Body of pancreas (tissue), 4 donors: ENCODE measurements at regions not wholly inside any gene's neighbourhood (a gene's known extent, or its start where the extent isn't known, plus 50 kb on each side); places are given as distances from the start of the nearest gene placed in this dataset.

ENCODE experiments used
- ATAC-seq: fragments of 150-250 bp; one replicate; pipeline ENCODE4 v1.9.1; 2016
- DNase-seq, 4 donors: peaks; one replicate each; pipeline ENCODE4 v3.0.0-alpha.2; 2019
- H3K27ac ChIP-seq, 4 donors: fragments of 200-600 bp; sonication (generic); 1 replicate in 3 of 4; 2 replicates in 1 of 4; pipeline versions ENCODE4 v1.5.1 to v1.6.1; 2016 to 2019; ENCODE audit warnings: mild to moderate bottlenecking in 1 of 4, mixed read lengths in 1 of 4, moderate library complexity in 1 of 4
- H3K27me3 ChIP-seq, 2 donors: fragments of 200-600 bp; sonication (generic); one replicate each; pipeline ENCODE4 v1.6.0; 2016; ENCODE audit warnings: mild to moderate bottlenecking in 1 of 2
- H3K36me3 ChIP-seq, 2 donors: fragments of 200-600 bp; sonication (generic); replicated peaks in 1 of 2; 2 replicates each; pipeline ENCODE4 v1.5.1; 2016; ENCODE audit warnings: low read depth in 2 of 2; ENCODE audit not compliant: insufficient read depth in 1 of 2
- H3K4me1 ChIP-seq: fragments of 200-600 bp; sonication (generic); one replicate; pipeline ENCODE4 v1.6.0; 2016
- H3K4me3 ChIP-seq, 2 donors: fragments of 200-600 bp; sonication (generic); 1 replicate in 1 of 2; 2 replicates in 1 of 2; pipeline ENCODE4 v1.5.1; 2016 to 2019
- H3K9me3 ChIP-seq, 3 donors: fragments of 200-600 bp; sonication (generic); 1 replicate in 2 of 3; 2 replicates in 1 of 3; pipeline ENCODE4 v1.5.1; 2016
- CTCF ChIP-seq, 7 experiments: fragments of 450-650 bp in 4 of 7; fragments of 200-600 bp in 3 of 7; sonication (generic) in 3 of 7; IDR thresholded peaks; one replicate each; pipeline ENCODE4 v1.5.1; 2016 to 2019; ENCODE audit warnings: antibody characterized with exemption in 7 of 7
- POLR2A ChIP-seq, 3 donors: fragments of 450-650 bp; IDR thresholded peaks; one replicate each; pipeline ENCODE4 v1.6.1; 2016; ENCODE audit warnings: antibody characterized with exemption in 3 of 3, mild to moderate bottlenecking in 2 of 3
- WGBS, 2 donors: methylation state at CpG; one replicate each; pipeline ENCODE4 v1.1.5; 2017; 5-methylcytosine and 5-hydroxymethylcytosine counted together
- intact Hi-C: fragments of 100-400 bp; cut with DNase I; formaldehyde crosslinking; loops from one replicate; pipeline ENCODE4 v1.15.1; 2023

GRCh38 chr7:118327174-118327573 is 102.7 kb downstream of the ANKRD7 start:
- WGBS, 2 donors = 37 to 48% methylated on average over 2 of the region's 2 CpGs
- H3K9me3 ChIP-seq = no peaks in the 10 kb centered on the region
- H3K27ac ChIP-seq = no peak overlapping the region
- TF ChIP-seq CTCF (IDR thresholded peaks at IDR 0.05) (no peak), POLR2A (IDR thresholded peaks at IDR 0.05) (no peak)
- no peaks in the 10 kb centered on the region for H3K4me1 ChIP-seq
- no peak overlapping the region for H3K4me3 ChIP-seq
- DNase-seq = no peak
- intact Hi-C loops = no loop called here
- no peaks in the 10 kb centered on the region for H3K36me3 ChIP-seq
- H3K27me3 ChIP-seq = no peaks in the 10 kb centered on the region
- ATAC-seq = no peak

GRCh38 chr7:118328505-118329211 is 104.2 kb downstream of the ANKRD7 start:
- intact Hi-C loops = no loop called here
- no peak for DNase-seq
- WGBS, 2 donors = 67 to 70% methylated on average over 11 of the region's 11 CpGs

GRCh38 chr7:118330388-118330787 is 105.9 kb downstream of the ANKRD7 start:
- intact Hi-C loops = no loop called here
- Histone ChIP-seq H3K9me3 (no peaks in the 10 kb centered on the region), H3K36me3 (no peaks in the 10 kb centered on the region), H3K4me3 (no peak overlapping the region), H3K4me1 (no peaks in the 10 kb centered on the region), H3K27me3 (no peaks in the 10 kb centered on the region), H3K27ac (no peak overlapping the region)
- ATAC-seq = no peak
- TF ChIP-seq CTCF (IDR thresholded peaks at IDR 0.05) (no peak), POLR2A (IDR thresholded peaks at IDR 0.05) (no peak)
- 56 to 66% methylated on average over 3 of the region's 3 CpGs for WGBS, 2 donors
- no peak for DNase-seq

More at GRCh38 chr7:118328505-118329211, 104.2 kb downstream of the ANKRD7 start:
- no peaks in the 10 kb centered on the region for H3K9me3 ChIP-seq
- H3K4me1 ChIP-seq = no peaks in the 10 kb centered on the region
- no peak overlapping the region for H3K4me3 ChIP-seq
- no peak overlapping the region for H3K27ac ChIP-seq
- no peaks in the 10 kb centered on the region for H3K36me3 ChIP-seq
- no peak for TF ChIP-seq CTCF (IDR thresholded peaks at IDR 0.05)
- no peak for TF ChIP-seq POLR2A (IDR thresholded peaks at IDR 0.05)
- no peak for ATAC-seq
- H3K27me3 ChIP-seq = no peaks in the 10 kb centered on the region

- Histone ChIP-seq H3K27ac (no peak overlapping the region), H3K9me3 (no peaks in the 10 kb centered on the region), H3K4me3 (no peak overlapping the region), H3K36me3 (no peaks in the 10 kb centered on the region), H3K4me1 (no peaks in the 10 kb centered on the region), H3K27me3 (no peaks in the 10 kb centered on the region)
- intact Hi-C loops = no loop called here
- no peak for DNase-seq
- no peak for TF ChIP-seq CTCF (IDR thresholded peaks at IDR 0.05)
- no peak for TF ChIP-seq POLR2A (IDR thresholded peaks at IDR 0.05)
- no peak for ATAC-seq
Measured at GRCh38 chr7:118346748-118347147, 122.2 kb downstream of the ANKRD7 start.

GRCh38 chr7:118349604-118350003 is 125.1 kb downstream of the ANKRD7 start:
- 66 to 77% methylated on average over 1 of the region's 1 CpG for WGBS, 2 donors
- ATAC-seq = no peak
- no peak for TF ChIP-seq POLR2A (IDR thresholded peaks at IDR 0.05)
- no peak for TF ChIP-seq CTCF (IDR thresholded peaks at IDR 0.05)

More at GRCh38 chr7:118349604-118350003, 125.1 kb downstream of the ANKRD7 start:
- Histone ChIP-seq H3K27me3 (no peaks in the 10 kb centered on the region), H3K4me3 (no peak overlapping the region), H3K9me3 (no peaks in the 10 kb centered on the region), H3K27ac (no peak overlapping the region), H3K4me1 (no peaks in the 10 kb centered on the region), H3K36me3 (no peaks in the 10 kb centered on the region)
- intact Hi-C loops = no loop called here
- no peak for DNase-seq
